Endothelial cell (in vitro differentiated cells): ENCODE measurements at regions not wholly inside any gene's neighbourhood (a gene's known extent, or its start where the extent isn't known, plus 50 kb on each side); places are given as distances from the start of the nearest gene placed in this dataset.

Experiments
- DNase-seq: peaks from one replicate; pipeline ENCODE4 v3.0.0; 2021; ENCODE audit warnings: low spot score
- H3K27ac Mint-ChIP-seq: one replicate; pipeline ENCODE4 v1.8.0; 2021; ENCODE audit warnings: mixed read lengths, inconsistent platforms; ENCODE audit not compliant: unreplicated experiment
- H3K27me3 Mint-ChIP-seq: one replicate; pipeline ENCODE4 v1.8.0; 2021; ENCODE audit warnings: mild to moderate bottlenecking, moderate library complexity, mixed read lengths, inconsistent platforms; ENCODE audit not compliant: unreplicated experiment
- H3K36me3 Mint-ChIP-seq: one replicate; pipeline ENCODE4 v1.8.0; 2021; ENCODE audit warnings: mild to moderate bottlenecking, low read depth, mixed read lengths, inconsistent platforms; ENCODE audit not compliant: unreplicated experiment
- H3K4me1 Mint-ChIP-seq: one replicate; pipeline ENCODE4 v1.8.0; 2021; ENCODE audit warnings: mild to moderate bottlenecking, mixed read lengths, inconsistent platforms; ENCODE audit not compliant: unreplicated experiment
- H3K4me3 Mint-ChIP-seq: one replicate; pipeline ENCODE4 v1.8.0; 2021; ENCODE audit warnings: mild to moderate bottlenecking, mixed read lengths, inconsistent platforms; ENCODE audit not compliant: unreplicated experiment
- H3K9me3 Mint-ChIP-seq: one replicate; pipeline ENCODE4 v1.8.0; 2021; ENCODE audit warnings: mixed read lengths, inconsistent platforms; ENCODE audit not compliant: unreplicated experiment
- TF ChIP-seq, protein P1 (sequence below): fragments of 200-600 bp; sonication (generic); IDR thresholded peaks from one replicate; pipeline ENCODE4 v1.5.0; 2021; ENCODE audit warnings: antibody characterized with exemption; ENCODE audit not compliant: unreplicated experiment

DNA sequence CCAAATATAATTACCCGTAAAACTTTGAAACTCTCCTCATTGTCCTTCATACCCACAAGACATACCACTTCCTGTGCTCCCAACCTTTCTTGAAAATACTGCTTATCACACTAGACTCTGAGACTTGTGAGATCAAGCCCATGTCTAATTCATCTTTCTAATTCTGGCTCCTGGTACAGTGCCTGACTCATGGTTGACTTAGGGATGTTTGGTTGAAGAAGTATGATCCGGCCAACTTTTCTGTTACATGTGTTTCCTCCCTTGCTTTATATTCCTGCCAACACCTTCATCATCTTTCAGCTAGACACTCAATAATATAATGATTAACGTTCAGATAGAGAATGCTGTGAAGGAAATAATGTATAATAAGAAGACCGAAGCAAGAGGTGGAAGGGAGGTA, 58.2 kb downstream of the MEX3B start:
- H3K27ac Mint-ChIP-seq: peak overlapping the region; percentile 15
- H3K27me3 Mint-ChIP-seq: no peaks in the 10 kb centered on the region
- H3K4me1 Mint-ChIP-seq: peaks cover 13% of the 10 kb centered on the region
- no peak overlapping the region for H3K4me3 Mint-ChIP-seq
- TF ChIP-seq, protein P1, sequence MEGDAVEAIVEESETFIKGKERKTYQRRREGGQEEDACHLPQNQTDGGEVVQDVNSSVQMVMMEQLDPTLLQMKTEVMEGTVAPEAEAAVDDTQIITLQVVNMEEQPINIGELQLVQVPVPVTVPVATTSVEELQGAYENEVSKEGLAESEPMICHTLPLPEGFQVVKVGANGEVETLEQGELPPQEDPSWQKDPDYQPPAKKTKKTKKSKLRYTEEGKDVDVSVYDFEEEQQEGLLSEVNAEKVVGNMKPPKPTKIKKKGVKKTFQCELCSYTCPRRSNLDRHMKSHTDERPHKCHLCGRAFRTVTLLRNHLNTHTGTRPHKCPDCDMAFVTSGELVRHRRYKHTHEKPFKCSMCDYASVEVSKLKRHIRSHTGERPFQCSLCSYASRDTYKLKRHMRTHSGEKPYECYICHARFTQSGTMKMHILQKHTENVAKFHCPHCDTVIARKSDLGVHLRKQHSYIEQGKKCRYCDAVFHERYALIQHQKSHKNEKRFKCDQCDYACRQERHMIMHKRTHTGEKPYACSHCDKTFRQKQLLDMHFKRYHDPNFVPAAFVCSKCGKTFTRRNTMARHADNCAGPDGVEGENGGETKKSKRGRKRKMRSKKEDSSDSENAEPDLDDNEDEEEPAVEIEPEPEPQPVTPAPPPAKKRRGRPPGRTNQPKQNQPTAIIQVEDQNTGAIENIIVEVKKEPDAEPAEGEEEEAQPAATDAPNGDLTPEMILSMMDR: no peak
- H3K9me3 Mint-ChIP-seq: no peaks in the 10 kb centered on the region
- no peak for DNase-seq
- H3K36me3 Mint-ChIP-seq: peaks cover 3% of the 10 kb centered on the region

DNA sequence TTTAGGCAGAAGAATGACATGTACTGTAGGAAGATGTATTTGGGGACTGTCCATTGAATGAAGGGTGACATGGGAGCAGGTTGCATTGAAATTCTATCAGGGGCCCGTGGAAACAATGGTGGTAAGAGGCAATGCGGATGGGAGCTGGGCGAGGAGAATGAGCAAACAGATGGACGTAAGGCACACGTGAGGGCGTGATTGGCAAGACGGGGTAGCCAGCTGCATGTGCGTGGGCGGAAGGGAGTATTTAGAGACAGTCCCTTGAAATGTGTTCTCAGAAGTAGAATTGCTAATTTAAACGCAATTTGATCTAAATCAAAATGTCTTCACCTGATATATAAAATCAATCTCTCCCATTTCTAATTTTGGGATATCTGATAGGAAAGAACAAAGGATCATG, 62.3 kb downstream of the MEX3B start:
- Mint-ChIP-seq H3K4me3 (no peak overlapping the region), H3K9me3 (no peaks in the 10 kb centered on the region)

GRCh38 chr15:81982808-81983207, 63.0 kb downstream of the MEX3B start:
- Mint-ChIP-seq H3K27ac (no peak overlapping the region), H3K4me3 (no peak overlapping the region), H3K27me3 (no peaks in the 10 kb centered on the region), H3K36me3 (peaks cover 15% of the 10 kb centered on the region), H3K9me3 (peaks cover 6% of the 10 kb centered on the region), H3K4me1 (peaks cover 8% of the 10 kb centered on the region)
- TF ChIP-seq, protein P1: no peak
- DNase-seq: no peak

More for the DNA sequence above, 62.3 kb downstream of the MEX3B start:
- DNase-seq: no peak
- no peaks in the 10 kb centered on the region for H3K27me3 Mint-ChIP-seq
- peaks cover 8% of the 10 kb centered on the region for H3K36me3 Mint-ChIP-seq
- H3K4me1 Mint-ChIP-seq: peaks cover 13% of the 10 kb centered on the region
- TF ChIP-seq, protein P1: no peak
- H3K27ac Mint-ChIP-seq: no peak overlapping the region

GRCh38 chr15:81981908-81982307, 63.9 kb downstream of the MEX3B start:
- Mint-ChIP-seq H3K36me3 (peaks cover 16% of the 10 kb centered on the region), H3K9me3 (peaks cover 9% of the 10 kb centered on the region), H3K4me3 (no peak overlapping the region), H3K27ac (no peak overlapping the region), H3K27me3 (no peaks in the 10 kb centered on the region), H3K4me1 (peaks cover 3% of the 10 kb centered on the region)
- TF ChIP-seq, protein P1: no peak
- DNase-seq: no peak

DNA sequence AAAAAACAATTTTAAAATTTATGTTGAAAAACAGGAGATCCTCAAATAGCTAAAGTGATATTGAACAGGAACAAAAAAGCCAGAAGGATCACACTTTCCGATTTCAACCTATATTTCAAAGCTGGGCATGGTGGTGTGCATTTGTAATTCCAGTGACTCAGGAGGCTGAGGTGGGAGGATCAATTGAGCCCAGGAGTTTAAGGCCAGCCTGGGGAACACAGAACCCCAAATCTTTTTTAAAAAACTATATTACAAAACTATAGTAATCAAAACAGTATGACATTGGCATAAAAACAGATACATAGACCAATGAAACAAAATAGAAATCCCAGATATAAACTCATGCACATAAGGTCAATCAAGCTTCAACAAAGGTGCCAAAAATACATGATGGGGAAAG, 68.4 kb downstream of the MEX3B start:
- no peak for DNase-seq
- Mint-ChIP-seq H3K9me3 (peaks cover 9% of the 10 kb centered on the region), H3K4me1 (no peaks in the 10 kb centered on the region), H3K4me3 (no peak overlapping the region), H3K36me3 (peaks cover 16% of the 10 kb centered on the region), H3K27ac (no peak overlapping the region), H3K27me3 (no peaks in the 10 kb centered on the region)
- TF ChIP-seq, protein P1: no peak
